ENCODE measurements at regions not wholly inside any gene's neighbourhood (a gene's known extent, or its start where the extent isn't known, plus 50 kb on each side); places are given as distances from the start of the nearest gene placed in this dataset.

- no peak for DNase-seq (ENCODE audit: low read depth, low spot score)
These were observed 817.5 kb upstream of the ALCAM start for GRCh38 chr3:104549099-104549714.

GRCh38 chr3:104553121-104553520 is 813.6 kb upstream of the ALCAM start:
- DNase-seq (ENCODE audit: low read depth, low spot score): no peak

- no peak for DNase-seq (ENCODE audit: low read depth, low spot score)
These were observed 812.3 kb upstream of the ALCAM start for GRCh38 chr3:104554425-104554824.

- no peak for DNase-seq (ENCODE audit: low read depth, low spot score)
These were observed 811.0 kb upstream of the ALCAM start for GRCh38 chr3:104555728-104556127.

GRCh38 chr3:104556372-104557078 is 810.2 kb upstream of the ALCAM start:
- no peak for DNase-seq (ENCODE audit: low read depth, low spot score)

GRCh38 chr3:104561324-104561723 is 805.4 kb upstream of the ALCAM start:
- no peak for DNase-seq (ENCODE audit: low read depth, low spot score)

- peak; percentile 6 for DNase-seq (ENCODE audit: low read depth, low spot score)
These were observed 802.6 kb upstream of the ALCAM start for GRCh38 chr3:104564045-104564643.

- no peak for DNase-seq (ENCODE audit: low read depth, low spot score)
These were observed 800.7 kb upstream of the ALCAM start for GRCh38 chr3:104566054-104566453.

GRCh38 chr3:104575634-104576033 is 791.1 kb upstream of the ALCAM start:
- no peak for DNase-seq (ENCODE audit: low read depth, low spot score)

- DNase-seq (ENCODE audit: low read depth, low spot score): no peak
These were observed 788.2 kb upstream of the ALCAM start for GRCh38 chr3:104578558-104578957.

- no peak for DNase-seq (ENCODE audit: low read depth, low spot score)
These were observed 784.6 kb upstream of the ALCAM start for GRCh38 chr3:104582092-104582491.

GRCh38 chr3:104584682-104585081 is 782.0 kb upstream of the ALCAM start:
- no peak for DNase-seq (ENCODE audit: low read depth, low spot score)

- DNase-seq (ENCODE audit: low read depth, low spot score): no peak
These were observed 780.4 kb upstream of the ALCAM start for GRCh38 chr3:104586344-104586743.

GRCh38 chr3:104588442-104588841 is 778.3 kb upstream of the ALCAM start:
- no peak for DNase-seq (ENCODE audit: low read depth, low spot score)

GRCh38 chr3:104591776-104592175 is 774.9 kb upstream of the ALCAM start:
- DNase-seq (ENCODE audit: low read depth, low spot score): no peak

GRCh38 chr3:104594491-104594890 is 772.2 kb upstream of the ALCAM start:
- DNase-seq (ENCODE audit: low read depth, low spot score): no peak

GRCh38 chr3:104596054-104596453 is 770.7 kb upstream of the ALCAM start:
- no peak for DNase-seq (ENCODE audit: low read depth, low spot score)

- no peak for DNase-seq (ENCODE audit: low read depth, low spot score)
These were observed 770.2 kb upstream of the ALCAM start for GRCh38 chr3:104596551-104596950.

- DNase-seq (ENCODE audit: low read depth, low spot score): no peak
These were observed 767.7 kb upstream of the ALCAM start for GRCh38 chr3:104598848-104599511.

- DNase-seq (ENCODE audit: low read depth, low spot score): no peak
These were observed 762.2 kb upstream of the ALCAM start for GRCh38 chr3:104604326-104605010.

- DNase-seq (ENCODE audit: low read depth, low spot score): no peak
These were observed 759.9 kb upstream of the ALCAM start for GRCh38 chr3:104606812-104607211.
